Fibroblast of mammary gland (primary cell): ENCODE measurements at regions not wholly inside any gene's neighbourhood (a gene's known extent, or its start where the extent isn't known, plus 50 kb on each side); places are given as distances from the start of the nearest gene placed in this dataset.
A peak's percentile ranks its signal among the peaks of the same experiment; 100 is the strongest.

Experiments
- DNase-seq: peaks from one replicate; pipeline ENCODE4 v3.0.0-alpha.2; 2010; ENCODE audit warnings: low read depth
- H3K4me3 ChIP-seq: 2 replicates; pipeline ENCODE4 v1.5.1; 2011; ENCODE audit warnings: low read depth, mild to moderate bottlenecking, low read length, moderate library complexity; ENCODE audit not compliant: control insufficient read depth
- TF ChIP-seq, protein P1 (sequence below): conservative IDR thresholded peaks from 2 replicates; pipeline ENCODE4 v1.5.1; 2011; ENCODE audit warnings: low read depth, low read length, inconsistent platforms; ENCODE audit not compliant: control insufficient read depth, insufficient read depth

- no peak overlapping the region for H3K4me3 ChIP-seq
- TF ChIP-seq, protein P1, sequence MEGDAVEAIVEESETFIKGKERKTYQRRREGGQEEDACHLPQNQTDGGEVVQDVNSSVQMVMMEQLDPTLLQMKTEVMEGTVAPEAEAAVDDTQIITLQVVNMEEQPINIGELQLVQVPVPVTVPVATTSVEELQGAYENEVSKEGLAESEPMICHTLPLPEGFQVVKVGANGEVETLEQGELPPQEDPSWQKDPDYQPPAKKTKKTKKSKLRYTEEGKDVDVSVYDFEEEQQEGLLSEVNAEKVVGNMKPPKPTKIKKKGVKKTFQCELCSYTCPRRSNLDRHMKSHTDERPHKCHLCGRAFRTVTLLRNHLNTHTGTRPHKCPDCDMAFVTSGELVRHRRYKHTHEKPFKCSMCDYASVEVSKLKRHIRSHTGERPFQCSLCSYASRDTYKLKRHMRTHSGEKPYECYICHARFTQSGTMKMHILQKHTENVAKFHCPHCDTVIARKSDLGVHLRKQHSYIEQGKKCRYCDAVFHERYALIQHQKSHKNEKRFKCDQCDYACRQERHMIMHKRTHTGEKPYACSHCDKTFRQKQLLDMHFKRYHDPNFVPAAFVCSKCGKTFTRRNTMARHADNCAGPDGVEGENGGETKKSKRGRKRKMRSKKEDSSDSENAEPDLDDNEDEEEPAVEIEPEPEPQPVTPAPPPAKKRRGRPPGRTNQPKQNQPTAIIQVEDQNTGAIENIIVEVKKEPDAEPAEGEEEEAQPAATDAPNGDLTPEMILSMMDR = no peak
- no peak for DNase-seq
These were observed 146.5 kb downstream of the C5orf15 start for GRCh38 chr5:133821889-133822288.

DNA sequence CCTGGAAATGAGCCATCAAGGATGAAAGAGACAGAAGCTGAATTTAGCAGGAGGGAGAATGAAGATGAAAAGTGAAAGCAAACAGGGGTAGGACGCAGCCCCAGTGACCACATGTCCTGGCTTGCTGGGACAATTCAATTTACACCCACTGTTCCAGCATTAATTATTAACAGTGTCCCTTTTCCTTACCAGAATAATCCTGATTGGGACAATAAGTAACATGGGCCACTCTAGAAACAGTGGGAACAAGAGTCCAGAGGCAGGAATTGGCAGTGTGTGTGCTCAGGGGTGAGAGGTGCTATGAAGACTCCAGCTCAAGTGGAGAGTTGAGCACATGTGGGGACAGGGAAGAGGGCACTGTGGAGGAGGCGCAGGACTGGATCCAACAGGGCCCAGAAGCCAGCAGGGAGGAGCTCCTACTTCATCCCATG, 147.1 kb downstream of the C5orf15 start:
- no peak overlapping the region for H3K4me3 ChIP-seq
- no peak for DNase-seq
- TF ChIP-seq, protein P1 = no peak

- no peak for DNase-seq
- TF ChIP-seq, protein P1 = no peak
- no peak overlapping the region for H3K4me3 ChIP-seq
These were observed 147.9 kb downstream of the C5orf15 start for GRCh38 chr5:133820507-133820906.

- no peak for DNase-seq
- TF ChIP-seq, protein P1 = no peak
- H3K4me3 ChIP-seq = no peak overlapping the region
These were observed 148.4 kb downstream of the C5orf15 start for GRCh38 chr5:133819977-133820471.

DNA sequence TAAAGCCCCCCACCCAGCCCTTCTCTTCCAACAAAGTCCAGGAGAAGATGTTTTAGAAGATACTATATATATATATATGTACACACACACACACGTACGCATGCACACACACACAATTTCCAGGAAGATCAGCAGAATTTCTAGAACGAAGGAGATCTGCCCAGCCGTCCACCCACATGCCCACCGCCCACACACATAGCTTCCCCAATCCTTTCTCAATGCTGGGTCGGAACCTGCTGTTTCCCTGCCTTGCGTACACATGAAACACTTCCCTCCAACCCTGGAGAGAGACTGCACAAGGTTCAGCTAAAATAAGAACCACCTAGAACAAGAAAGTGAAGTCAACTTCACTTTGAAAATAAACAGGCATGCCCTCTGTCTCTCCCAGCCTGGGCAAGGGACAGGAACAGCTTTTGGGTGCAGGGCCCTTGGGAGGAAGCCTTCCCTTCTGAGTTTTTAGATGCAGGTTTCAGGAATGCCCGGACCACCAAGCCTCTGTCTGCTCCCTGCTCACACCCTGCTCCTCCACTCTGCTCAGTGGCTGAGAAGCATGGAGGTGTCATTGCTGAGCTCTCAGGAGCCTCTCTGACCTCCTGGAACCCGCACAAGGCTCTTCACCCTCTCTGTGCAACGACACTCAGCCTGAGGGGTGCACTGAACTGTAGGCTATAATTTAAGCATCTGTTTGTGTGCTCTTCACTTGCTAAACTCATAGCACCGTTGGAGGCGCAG, 149.4 kb downstream of the C5orf15 start:
- H3K4me3 ChIP-seq = no peak overlapping the region
- no peak for DNase-seq
- TF ChIP-seq, protein P1 = no peak

GRCh38 chr5:133818031-133818431, 150.4 kb downstream of the C5orf15 start:
- TF ChIP-seq, protein P1 = no peak
- DNase-seq = peak; percentile 68
- no peak overlapping the region for H3K4me3 ChIP-seq
